ENCODE measurements at regions not wholly inside any gene's neighbourhood (a gene's known extent, or its start where the extent isn't known, plus 50 kb on each side); places are given as distances from the start of the nearest gene placed in this dataset.

GRCh38 chr13:67619351-67619994 is 389.3 kb upstream of the PCDH9 start:
- DNase-seq, result no peak

GRCh38 chr13:67614579-67614978 is 384.4 kb upstream of the PCDH9 start:
- DNase-seq, result no peak

- DNase-seq, result no peak
These were observed 383.9 kb upstream of the PCDH9 start for GRCh38 chr13:67614013-67614412.

DNA sequence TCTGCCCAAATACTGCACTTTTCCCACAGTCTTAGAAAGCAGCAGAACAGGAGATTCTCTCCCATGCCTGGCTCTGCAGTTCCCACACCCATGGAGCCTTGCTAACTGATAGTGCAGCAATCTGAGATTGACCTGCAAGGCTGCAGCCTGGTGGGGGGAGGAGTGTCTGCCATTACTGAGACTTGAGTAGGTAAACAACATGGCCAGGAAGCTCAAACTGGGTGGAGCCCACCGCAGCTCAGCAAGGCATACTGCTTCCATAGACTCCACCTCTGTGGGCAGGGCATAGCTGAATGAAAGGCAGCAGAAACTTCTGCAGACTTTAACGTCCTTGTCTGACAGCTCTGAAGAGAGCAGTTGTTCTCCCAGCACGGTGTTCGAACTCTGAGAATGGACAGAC is 358.5 kb upstream of the PCDH9 start:
- DNase-seq, result no peak

DNA sequence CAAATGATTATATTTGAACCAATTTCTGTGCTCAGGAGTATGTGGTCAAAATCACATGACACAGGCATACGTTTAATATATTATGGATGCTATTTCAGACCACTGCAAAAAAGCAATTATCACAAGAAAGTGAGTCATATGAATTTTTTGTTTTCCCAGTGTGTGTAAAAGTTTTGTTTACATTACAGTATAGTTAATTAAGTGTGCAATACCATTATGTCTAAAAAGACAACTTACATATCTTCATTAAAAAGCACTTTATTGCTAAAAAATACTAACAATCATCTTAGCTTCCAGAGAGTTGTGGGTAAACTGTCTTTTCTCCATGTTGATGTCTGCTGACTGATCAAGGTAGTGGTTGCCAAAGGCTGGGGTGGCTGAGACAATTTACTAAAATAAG is 347.2 kb upstream of the PCDH9 start:
- no peak for DNase-seq

DNA sequence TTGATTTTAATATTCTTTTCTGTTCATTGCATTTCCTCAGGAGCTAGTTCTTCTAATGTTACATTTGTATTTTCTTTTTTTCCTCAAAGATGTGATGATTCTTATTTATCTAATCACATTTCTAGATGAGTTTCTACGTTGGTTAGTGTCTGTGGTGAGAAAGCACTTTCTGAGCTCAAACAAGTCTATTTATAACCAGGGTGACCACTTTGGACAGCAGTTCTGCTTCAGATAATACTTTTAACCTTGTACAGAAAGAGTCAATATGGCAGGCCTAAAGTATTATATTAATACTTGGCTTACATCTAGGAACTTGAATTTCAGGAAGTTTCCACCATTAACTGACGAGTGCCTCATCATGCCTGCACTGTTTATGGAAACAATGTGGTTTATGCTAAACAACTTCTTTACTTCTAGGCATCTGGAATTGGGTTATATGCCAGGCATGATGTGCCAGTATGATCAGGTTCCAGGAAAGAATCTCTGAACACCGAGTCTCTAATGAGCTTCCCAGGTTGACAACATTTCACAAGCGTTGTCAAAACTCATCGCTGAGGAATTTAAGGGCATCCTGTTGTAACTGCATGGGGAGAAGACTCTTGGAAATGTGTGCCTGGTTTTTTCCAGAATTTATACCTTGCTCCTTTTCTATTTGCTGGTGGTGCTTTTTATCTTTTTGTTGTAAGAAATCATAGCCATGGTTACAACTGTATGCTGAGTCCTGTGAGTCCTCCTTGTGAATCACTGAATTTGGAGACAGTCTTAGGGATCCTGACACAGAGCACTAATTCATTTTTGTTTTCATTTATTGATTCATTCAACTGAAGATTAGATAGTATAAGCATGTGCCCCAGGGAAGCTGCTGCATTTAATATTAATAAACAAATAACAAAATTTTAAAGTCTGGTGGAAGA is 344.4 kb upstream of the PCDH9 start:
- DNase-seq, result peak; percentile 85

DNA sequence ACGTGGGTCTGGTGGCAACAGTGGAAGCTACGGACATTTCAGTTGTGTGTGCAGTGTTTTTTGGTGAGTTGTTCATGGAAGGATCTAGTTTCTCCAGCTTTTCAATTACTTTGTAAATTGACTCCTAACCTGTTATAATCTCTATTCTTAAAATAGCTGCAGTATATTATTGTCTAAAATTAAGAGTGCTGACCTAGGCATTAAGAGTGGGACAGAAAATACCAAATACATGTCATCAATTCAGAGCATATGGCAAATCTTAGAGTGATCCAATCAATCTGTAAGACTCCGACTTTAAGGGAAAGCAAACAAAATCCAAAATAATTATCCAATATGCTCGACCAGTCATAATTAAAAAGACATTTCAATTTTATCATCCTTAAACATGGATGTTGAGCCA is 338.1 kb upstream of the PCDH9 start:
- no peak for DNase-seq

- DNase-seq, result peak; percentile 74
These were observed 327.6 kb upstream of the PCDH9 start for GRCh38 chr13:67557642-67558241.

GRCh38 chr13:67557118-67557517 is 327.0 kb upstream of the PCDH9 start:
- DNase-seq, result peak; percentile 29

DNA sequence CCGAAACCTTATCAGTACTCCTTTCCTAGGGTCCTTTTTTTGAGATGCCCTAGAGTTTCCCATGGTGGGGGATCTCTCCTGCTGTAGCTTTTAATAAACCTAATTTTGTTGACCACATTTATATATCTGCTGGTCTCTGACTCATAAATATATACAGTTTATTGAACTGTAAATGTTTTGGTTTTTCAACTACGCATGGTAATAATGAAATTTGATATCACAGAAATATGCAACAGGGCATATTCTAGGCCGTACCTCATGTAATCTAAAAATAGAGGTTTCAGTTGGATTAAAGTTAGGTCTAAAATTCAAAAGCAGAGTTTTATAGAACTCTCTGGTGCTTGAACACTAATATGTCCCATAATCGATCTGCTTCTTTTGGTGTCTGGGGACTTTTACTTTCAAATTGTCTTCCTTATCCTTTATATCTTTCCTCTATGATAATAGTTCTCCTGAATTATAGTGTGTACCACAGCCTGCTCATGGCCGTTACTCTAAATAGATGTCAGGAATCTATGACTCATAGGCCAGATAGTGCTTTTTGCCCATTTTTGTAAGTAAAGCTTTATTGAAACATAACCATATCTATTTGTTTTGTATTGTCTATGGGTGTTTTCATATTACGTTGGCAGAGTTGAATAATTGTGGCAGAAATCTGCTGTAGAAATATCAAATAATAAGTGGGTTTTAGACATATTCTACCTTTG is 324.8 kb upstream of the PCDH9 start:
- DNase-seq, result peak; percentile 90

- DNase-seq, result peak; percentile 94
These were observed 324.1 kb upstream of the PCDH9 start for GRCh38 chr13:67554286-67554685.

- DNase-seq, result peak; percentile 89
These were observed 319.2 kb upstream of the PCDH9 start for GRCh38 chr13:67549331-67549730.

- peak; percentile 35 for DNase-seq
These were observed 308.8 kb upstream of the PCDH9 start for GRCh38 chr13:67538906-67539305.

DNA sequence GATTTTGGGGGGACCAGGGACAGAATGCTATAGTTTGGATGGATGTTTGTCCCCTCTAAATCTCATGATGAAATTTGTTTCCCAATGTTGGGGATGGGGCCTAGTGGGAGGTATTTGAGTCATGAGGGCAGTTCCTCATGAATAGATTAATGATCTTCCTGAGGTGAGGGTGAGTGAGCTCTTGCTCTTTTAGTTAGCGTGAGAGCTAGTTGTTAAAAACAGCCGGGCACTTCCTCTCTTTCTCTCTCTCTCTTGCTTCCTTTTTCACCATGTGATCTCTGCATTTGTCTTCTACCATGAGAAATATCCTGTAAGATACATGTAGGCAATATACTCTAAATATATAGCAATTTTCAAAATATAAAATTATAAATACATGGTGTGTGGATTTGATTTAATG is 290.8 kb upstream of the PCDH9 start:
- peak; percentile 92 for DNase-seq

GRCh38 chr13:67519356-67519755 is 289.2 kb upstream of the PCDH9 start:
- DNase-seq, result peak; percentile 71

DNA sequence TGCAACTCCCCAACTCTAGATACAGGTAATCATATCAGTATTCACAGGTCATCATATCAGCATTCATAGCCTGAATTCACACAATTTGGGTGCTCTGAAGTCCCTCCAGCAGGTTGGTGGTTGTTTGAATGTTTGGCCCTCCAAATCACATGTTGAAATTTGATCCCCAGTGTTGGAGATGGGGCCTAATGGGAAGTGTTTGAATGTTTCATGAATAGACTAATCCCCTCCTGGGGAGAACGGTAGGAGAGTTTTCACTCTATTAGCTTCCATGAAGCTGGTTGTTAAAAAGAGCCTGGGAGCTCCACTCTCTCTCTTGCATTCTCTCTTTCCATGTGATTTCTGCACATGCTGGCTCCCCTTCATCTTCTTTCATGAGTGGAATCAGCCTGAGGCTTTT is 288.6 kb upstream of the PCDH9 start:
- peak; percentile 67 for DNase-seq

DNA sequence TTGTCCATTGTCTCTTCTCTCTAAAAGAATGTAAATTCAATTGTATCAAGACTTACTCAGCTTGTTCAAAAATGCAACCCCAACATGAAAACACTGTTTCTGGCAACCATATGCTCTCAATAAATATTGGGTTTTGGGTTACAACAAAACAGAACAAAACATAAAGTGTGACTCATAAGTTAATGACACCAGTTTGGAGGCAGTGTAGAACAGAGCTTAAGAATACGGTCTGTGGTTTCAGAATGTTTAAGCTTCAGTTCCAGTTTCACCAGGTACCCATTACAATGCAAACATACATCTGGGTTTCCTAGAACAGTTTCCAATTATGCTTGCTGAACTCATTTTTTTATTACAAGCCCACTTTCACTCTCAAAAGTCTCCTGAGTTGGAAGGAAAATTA is 285.8 kb upstream of the PCDH9 start:
- peak; percentile 63 for DNase-seq

- no peak for DNase-seq
These were observed 278.9 kb upstream of the PCDH9 start for GRCh38 chr13:67509018-67509417.

GRCh38 chr13:67508275-67508674 is 278.1 kb upstream of the PCDH9 start:
- DNase-seq, result peak; percentile 59

DNA sequence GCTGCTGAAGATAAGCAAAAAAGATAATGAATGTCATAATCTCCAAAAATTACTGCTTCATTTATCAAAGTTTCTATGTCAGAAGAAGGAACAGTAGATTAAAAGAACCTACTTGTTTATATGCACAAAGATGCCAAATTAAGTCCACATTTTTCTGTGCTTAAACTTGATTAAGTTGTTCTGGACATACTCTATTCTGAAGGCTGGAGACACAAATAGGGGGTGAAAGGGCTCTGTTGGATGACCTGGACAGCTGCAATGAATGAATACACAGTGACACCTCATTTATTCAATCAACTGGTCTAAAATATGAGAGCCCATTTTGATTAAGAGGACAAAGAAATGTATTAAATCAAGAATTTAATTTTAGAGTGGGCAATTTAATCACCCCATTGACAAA is 276.3 kb upstream of the PCDH9 start:
- DNase-seq, result no peak

DNA sequence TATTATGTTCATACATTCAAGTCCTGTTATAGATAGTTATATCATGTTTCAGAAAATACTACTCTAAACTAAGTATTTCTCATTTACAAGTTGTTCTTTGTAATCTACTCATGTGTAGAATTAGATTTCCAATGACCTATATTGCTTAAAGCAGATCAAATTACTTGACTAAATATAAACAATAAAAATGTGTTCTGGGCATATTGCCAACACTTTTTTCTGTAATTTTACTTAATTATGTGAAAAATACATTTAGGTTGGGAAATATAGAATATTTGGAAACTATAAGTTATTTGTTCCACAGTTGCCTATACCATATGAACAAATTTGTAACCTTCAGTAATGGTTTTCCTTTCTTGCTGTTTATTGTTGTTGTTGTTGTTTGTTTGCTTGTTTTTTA is 275.2 kb upstream of the PCDH9 start:
- DNase-seq, result no peak

DNA sequence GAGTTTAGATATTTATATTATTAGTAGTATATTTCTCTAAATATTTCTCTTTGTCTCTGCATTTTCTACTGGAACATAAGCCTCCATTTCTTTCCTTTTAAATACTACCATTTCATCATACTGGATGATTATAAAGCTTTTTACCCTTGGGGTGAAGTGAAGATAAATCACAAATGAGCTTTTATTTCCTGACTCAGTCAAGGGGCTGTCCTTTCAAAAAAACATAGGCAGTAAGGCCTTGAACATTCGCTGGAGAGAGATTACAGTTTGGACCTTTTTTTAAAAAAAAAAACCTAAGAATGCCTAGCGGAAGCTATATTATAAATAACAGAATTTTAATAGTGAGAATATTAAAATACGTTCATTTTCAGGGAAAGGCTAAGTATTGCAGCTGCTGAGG is 268.8 kb upstream of the PCDH9 start:
- DNase-seq, result no peak

DNA sequence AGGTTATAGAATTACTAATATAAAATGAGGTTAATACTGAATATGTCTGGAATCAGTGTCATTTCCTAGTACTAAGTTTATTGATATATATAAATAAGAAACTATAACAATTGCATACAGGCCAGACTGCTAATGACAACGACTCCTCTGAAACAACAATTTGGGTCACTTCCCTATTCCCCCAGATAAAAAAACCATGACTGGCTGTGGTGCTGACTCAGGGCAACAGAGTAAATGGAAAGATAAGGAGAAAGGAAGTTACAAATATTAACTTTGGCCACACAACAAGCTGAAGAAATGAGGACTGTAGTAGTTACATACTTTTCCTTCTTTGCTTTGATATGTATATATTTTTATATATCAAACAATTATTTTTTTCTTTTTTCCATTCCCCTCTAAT is 263.7 kb upstream of the PCDH9 start:
- DNase-seq, result peak; percentile 93

Data from OCI-M1 (cell line).